Sigmoid colon (tissue), 4 donors: ENCODE measurements at regions not wholly inside any gene's neighbourhood (a gene's known extent, or its start where the extent isn't known, plus 50 kb on each side); places are given as distances from the start of the nearest gene placed in this dataset.

Experiments
- CTCF ChIP-seq, 4 experiments: fragments of 450-650 bp in 3 of 4; fragments of 200-600 bp in 1 of 4; IDR thresholded peaks; one replicate each; pipeline ENCODE4 v1.5.1; 2016 to 2019; ENCODE audit warnings: antibody characterized with exemption in 4 of 4, mild to moderate bottlenecking in 3 of 4, moderate library complexity in 2 of 4
- EP300 ChIP-seq, 4 donors: sonication (generic); formaldehyde crosslinking; IDR thresholded peaks; one replicate each; pipeline ENCODE4 v1.6.1; 2017; ENCODE audit warnings: antibody characterized with exemption in 4 of 4
- POLR2A ChIP-seq, 2 donors: fragments of 450-650 bp; IDR thresholded peaks; one replicate each; pipeline ENCODE4 v1.6.1; 2016; ENCODE audit warnings: antibody characterized with exemption in 2 of 2, mild to moderate bottlenecking in 2 of 2, moderate library complexity in 2 of 2
- POLR2AphosphoS5 ChIP-seq, 4 donors: sonication (generic); formaldehyde crosslinking; IDR thresholded peaks; one replicate each; pipeline ENCODE4 v1.6.1; 2017; ENCODE audit warnings: antibody characterized with exemption in 4 of 4

DNA sequence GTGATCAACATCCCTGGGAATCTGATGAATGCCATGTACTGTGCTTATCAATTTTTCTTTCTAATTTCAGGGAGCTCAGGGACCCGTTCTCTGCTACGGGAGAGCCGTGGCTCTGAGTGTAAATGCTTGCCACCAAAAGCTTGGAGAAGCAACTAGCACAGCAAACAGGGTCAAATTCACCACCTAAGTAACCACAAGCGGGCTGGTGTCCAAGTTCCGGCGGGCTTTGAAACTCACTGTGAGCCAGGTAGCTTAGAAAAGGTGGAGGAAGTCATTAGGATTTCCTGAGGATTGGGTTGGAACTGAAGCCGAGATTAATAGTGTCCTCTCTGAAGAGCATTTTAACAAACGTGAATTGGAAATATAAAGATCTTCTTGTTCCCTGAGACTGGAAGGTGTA is 87.2 kb downstream of the CLDN34 start:
- TF ChIP-seq POLR2AphosphoS5 (IDR thresholded peaks at IDR 0.05) (no peak), CTCF (IDR thresholded peaks at IDR 0.05) (no peak), EP300 (IDR thresholded peaks at IDR 0.05) (no peak), POLR2A (IDR thresholded peaks at IDR 0.05) (no peak)
